DMS53 (cell line): ENCODE measurements at regions not wholly inside any gene's neighbourhood (a gene's known extent, or its start where the extent isn't known, plus 50 kb on each side); places are given as distances from the start of the nearest gene placed in this dataset.

Source experiments
- DNase-seq: peaks from one replicate; lab custom pipeline; 2025; lab: John Stamatoyannopoulos, UW

GRCh38 chr4:43781125-43781524, 667.5 kb downstream of the KCTD8 start:
- DNase-seq: no peak

GRCh38 chr4:43782391-43782790, 666.2 kb downstream of the KCTD8 start:
- DNase-seq: peak; percentile 36

DNA sequence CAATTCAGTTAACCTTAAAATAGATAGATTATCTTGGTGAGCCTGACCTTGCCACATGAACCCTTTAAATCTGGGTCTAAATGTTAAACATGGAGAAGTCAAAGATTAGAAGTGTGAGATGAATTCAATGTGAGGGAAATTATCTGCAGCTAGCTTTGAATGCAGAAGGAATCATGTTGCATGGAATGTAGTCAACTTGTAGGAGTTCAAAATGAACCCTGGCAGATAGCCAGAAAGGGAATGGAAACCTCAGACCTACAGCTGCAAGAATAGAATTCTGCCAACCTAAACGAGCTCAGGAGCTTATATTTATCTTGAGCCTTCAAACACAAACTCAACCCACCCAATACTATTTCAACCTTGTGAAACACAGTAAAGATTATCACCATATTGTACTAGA, 632.5 kb downstream of the KCTD8 start:
- no peak for DNase-seq

- DNase-seq: no peak
Measured at GRCh38 chr4:43822621-43823020, 626.0 kb downstream of the KCTD8 start.

- DNase-seq: peak; percentile 29
Measured at GRCh38 chr4:43835869-43836268, 612.7 kb downstream of the KCTD8 start.

DNA sequence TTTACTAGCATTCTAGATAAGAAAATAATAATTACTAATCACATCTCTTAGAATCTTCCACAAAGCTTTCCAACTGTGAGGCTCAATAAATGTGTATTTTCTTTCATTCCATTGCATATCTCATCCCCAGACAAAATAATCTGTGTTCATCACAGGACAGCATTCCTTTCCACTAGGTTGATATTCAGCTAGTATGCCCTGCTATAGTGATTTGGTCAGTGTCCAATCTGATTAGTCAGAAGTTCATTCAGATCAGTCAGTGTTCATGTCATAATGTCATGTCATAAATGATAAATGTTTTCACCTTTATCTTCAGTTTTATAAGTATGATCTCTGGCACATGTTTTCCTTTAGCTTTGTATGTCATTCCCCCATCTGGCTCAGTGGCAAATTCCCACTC, 611.4 kb downstream of the KCTD8 start:
- no peak for DNase-seq

DNA sequence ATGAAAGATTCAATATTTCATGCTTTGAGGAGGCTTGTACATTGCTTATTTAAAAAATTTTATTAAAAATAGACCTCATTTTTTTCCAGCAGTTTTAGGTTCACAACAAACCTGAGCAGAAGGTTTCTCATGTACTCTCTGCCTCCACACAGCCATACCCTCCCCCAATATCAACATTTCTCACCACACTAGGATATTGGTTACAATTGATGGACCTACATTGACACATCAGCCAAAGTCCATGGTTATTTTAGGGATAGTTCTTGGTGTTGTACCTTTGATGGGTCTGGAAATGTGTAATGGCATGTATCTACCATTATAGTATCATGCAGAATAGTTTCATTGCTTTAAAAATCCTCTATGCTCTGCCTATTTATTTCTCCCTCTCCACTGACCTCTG, 611.0 kb downstream of the KCTD8 start:
- no peak for DNase-seq

DNA sequence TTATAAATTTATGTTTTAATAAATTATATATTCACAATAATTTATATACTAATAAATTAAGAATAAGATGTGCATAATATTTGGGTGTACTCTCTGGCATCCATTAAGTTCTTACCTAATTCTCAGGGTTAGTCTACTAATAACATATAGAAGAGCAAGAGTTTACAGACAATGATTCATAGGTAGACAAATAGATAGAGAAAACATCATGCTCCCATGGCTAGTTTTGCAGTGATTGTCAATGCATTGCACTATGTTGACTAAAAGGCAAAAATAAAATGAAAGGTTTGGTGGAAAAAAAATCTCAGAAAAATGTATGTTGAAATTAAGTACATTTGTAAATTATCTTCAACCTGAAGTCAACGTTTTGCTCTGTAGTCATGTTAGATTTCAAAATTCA, 606.0 kb downstream of the KCTD8 start:
- DNase-seq: peak; percentile 24

- peak; percentile 55 for DNase-seq
Measured at GRCh38 chr4:43843501-43843900, 605.1 kb downstream of the KCTD8 start.

DNA sequence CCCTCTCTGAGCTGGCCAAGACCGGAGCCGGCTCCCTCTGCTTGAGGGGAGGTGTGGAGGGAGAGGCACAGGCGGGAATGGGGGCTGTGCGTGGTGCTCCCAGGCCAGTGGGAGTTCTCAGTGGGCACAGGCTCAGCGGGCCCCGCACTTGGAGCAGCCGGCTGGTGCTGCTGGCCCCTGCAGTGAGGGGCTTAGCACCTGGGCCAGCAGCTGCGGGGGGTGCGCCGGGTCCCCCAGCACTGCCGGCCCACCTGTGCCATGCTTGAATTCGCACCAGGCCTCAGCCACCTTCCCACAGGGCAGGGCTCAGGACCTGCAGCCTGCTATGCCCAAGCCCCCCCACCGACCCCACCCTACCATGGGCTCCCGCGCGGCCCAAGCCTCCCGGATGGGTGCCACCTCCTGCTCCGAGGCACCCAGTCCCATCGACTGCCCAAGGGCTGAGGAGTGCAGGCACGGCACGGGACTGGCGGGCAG, 602.5 kb downstream of the KCTD8 start:
- DNase-seq: no peak

- no peak for DNase-seq
Measured at GRCh38 chr4:43853565-43854264, 594.9 kb downstream of the KCTD8 start.

- DNase-seq: peak; percentile 60
Measured at GRCh38 chr4:43855283-43855682, 593.3 kb downstream of the KCTD8 start.

GRCh38 chr4:43864616-43865146, 583.9 kb downstream of the KCTD8 start:
- DNase-seq: no peak

- DNase-seq: no peak
Measured at GRCh38 chr4:43867908-43868307, 580.7 kb downstream of the KCTD8 start.

GRCh38 chr4:43875655-43876054, 573.0 kb downstream of the KCTD8 start:
- DNase-seq: no peak

- peak; percentile 12 for DNase-seq
Measured at GRCh38 chr4:43882470-43882869, 566.1 kb downstream of the KCTD8 start.

GRCh38 chr4:43886196-43886595, 562.4 kb downstream of the KCTD8 start:
- DNase-seq: no peak

- no peak for DNase-seq
Measured at GRCh38 chr4:43898836-43899235, 549.8 kb downstream of the KCTD8 start.

DNA sequence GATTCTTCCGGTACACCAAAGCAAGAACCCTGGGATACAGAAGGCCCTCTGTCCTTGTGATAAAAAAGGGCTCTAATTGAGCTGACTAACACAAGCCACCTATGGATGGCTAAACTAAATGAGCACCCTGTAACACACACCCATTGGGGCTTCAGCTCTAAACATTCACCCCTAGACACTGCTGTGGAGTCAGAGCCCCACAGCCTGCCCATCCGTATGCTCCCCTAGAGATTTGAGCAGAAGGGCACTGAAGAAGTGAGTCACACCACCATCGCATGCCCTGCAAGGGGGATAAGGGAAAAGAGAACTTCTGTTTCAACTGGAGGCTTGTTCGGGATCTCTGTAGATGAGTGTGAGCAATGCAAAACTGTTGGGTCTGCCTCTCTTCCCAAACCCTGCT, 545.2 kb downstream of the KCTD8 start:
- DNase-seq: no peak

- DNase-seq: no peak
Measured at GRCh38 chr4:43918377-43918776, 530.2 kb downstream of the KCTD8 start.

- no peak for DNase-seq
Measured at GRCh38 chr4:43932448-43932847, 516.2 kb downstream of the KCTD8 start.

GRCh38 chr4:43943998-43944397, 504.6 kb downstream of the KCTD8 start:
- peak; percentile 51 for DNase-seq

DNA sequence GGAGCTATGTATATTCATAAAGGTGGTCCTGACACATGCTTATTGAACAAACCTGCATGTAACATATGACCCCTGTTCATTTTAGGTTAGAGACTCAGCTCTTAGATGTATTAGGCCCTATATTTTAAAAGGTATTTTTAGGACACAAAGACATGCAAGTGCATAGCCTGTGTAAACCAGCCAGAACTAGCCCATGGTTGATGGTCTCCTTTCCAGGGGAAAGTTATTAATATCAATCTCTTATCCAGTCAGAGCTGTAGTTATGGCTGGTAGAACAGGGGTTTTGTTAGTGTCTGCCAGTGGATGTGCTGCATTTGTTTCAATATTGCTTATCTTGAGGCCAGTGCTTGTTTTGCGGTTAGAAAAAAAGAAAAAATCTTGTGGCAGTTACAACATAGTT, 488.6 kb downstream of the KCTD8 start:
- no peak for DNase-seq

DNA sequence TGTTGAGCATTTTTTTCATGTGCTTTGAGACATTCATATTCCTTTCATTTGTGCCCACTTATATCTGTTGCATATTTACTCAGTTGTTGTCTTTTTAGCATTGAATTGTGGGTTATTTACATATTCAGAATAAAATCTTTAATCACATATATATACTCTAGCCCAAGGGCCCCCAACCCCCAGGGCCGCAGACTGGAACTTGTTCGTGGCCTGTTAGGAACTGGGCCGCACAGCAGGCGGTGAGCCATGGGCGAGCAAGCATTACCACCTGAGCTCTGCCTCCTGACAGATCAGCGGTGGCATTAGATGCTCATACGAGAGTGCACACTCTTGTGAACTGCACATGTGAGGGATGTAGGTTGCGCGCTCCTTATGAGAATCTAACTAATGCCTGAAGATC, 480.6 kb downstream of the KCTD8 start:
- no peak for DNase-seq
